A549 (cell line): ENCODE measurements at regions not wholly inside any gene's neighbourhood (a gene's known extent, or its start where the extent isn't known, plus 50 kb on each side); places are given as distances from the start of the nearest gene placed in this dataset.

ENCODE experiments used
- ATOH8 ChIP-seq: fragments of 250-450 bp; sonication (Bioruptor Pico); IDR thresholded peaks from 2 replicates; pipeline ENCODE4 v1.5.0; 2020; ENCODE audit warnings: low read depth, mild to moderate bottlenecking, moderate library complexity
- CEBPB ChIP-seq, 2 experiments: fragments of >200 bp in 1 of 2; sonication (Bioruptor Twin) in 1 of 2; formaldehyde crosslinking in 1 of 2; IDR thresholded peaks; 2 replicates each; pipeline ENCODE4 v1.6.1; 2012 to 2016
- CTCF ChIP-seq: fragments of >200 bp; sonication (Bioruptor Twin); formaldehyde crosslinking; IDR thresholded peaks from 3 replicates; pipeline ENCODE4 v1.5.1; 2016
- E2F6 ChIP-seq: IDR thresholded peaks from 2 replicates; pipeline ENCODE4 v1.6.1; 2012; ENCODE audit warnings: low read depth, borderline replicate concordance
- EHF ChIP-seq: fragments of 250-450 bp; sonication (Bioruptor Pico); IDR thresholded peaks from 2 replicates; pipeline ENCODE4 v1.5.0; 2020; ENCODE audit warnings: mild to moderate bottlenecking
- EP300 ChIP-seq, 2 experiments: fragments of >200 bp; sonication (Bioruptor Twin); formaldehyde crosslinking; IDR thresholded peaks; 2 replicates in 1 of 2; 3 replicates in 1 of 2; pipeline ENCODE4 v1.6.1; 2016 to 2017
- MAFK ChIP-seq: fragments of 450-650 bp; IDR thresholded peaks from 2 replicates; pipeline ENCODE4 v1.6.1; 2014; ENCODE audit not compliant: partially characterized antibody
- POLR2AphosphoS2 ChIP-seq: conservative IDR thresholded peaks from 2 replicates; pipeline ENCODE4 v1.6.1; 2012; ENCODE audit warnings: low read length, improper control_type of control experiment, inconsistent platforms
- RAD21 ChIP-seq, 2 experiments: fragments of >200 bp in 1 of 2; sonication (Bioruptor Twin) in 1 of 2; formaldehyde crosslinking in 1 of 2; IDR thresholded peaks in 1 of 2; conservative IDR thresholded peaks in 1 of 2; 2 replicates in 1 of 2; 3 replicates in 1 of 2; pipeline ENCODE4 v1.6.1; 2012 to 2018; ENCODE audit warnings: inconsistent platforms in 1 of 2
- SMC3 ChIP-seq: fragments of >200 bp; sonication (Bioruptor Twin); formaldehyde crosslinking; IDR thresholded peaks from 3 replicates; pipeline ENCODE4 v1.6.1; 2018; ENCODE audit warnings: inconsistent platforms
- TFCP2L1 ChIP-seq: fragments of 250-450 bp; sonication (Bioruptor Pico); IDR thresholded peaks from 2 replicates; pipeline ENCODE4 v1.5.0; 2021; ENCODE audit warnings: mild to moderate bottlenecking

- no peak for TF ChIP-seq CTCF
- no peak for TF ChIP-seq EP300 (IDR thresholded peaks at IDR 0.05)
- no peak for TF ChIP-seq SMC3
- no peak for TF ChIP-seq TFCP2L1 (CRISPR knock-in tag)
- TF ChIP-seq ATOH8 (CRISPR knock-in tag) = no peak
- no peak for TF ChIP-seq RAD21 (conservative IDR thresholded peaks at IDR 0.05 in 1 of 2, IDR thresholded peaks at IDR 0.05 in 1 of 2)
- TF ChIP-seq POLR2AphosphoS2 = no peak
- no peak for TF ChIP-seq E2F6
- no peak for TF ChIP-seq CEBPB (IDR thresholded peaks at IDR 0.05)
- TF ChIP-seq EHF (CRISPR knock-in tag) = no peak
- no peak for TF ChIP-seq MAFK
Measured at GRCh38 chr14:51578853-51579252, 72.9 kb upstream of the FRMD6 start.
